Sigmoid colon (tissue), 4 donors: ENCODE measurements at regions not wholly inside any gene's neighbourhood (a gene's known extent, or its start where the extent isn't known, plus 50 kb on each side); places are given as distances from the start of the nearest gene placed in this dataset.

Experiments used
- EP300 ChIP-seq, 4 donors: sonication (generic); formaldehyde crosslinking; IDR thresholded peaks; one replicate each; pipeline ENCODE4 v1.6.1; 2017; ENCODE audit warnings: antibody characterized with exemption in 4 of 4
- POLR2A ChIP-seq, 2 donors: fragments of 450-650 bp; IDR thresholded peaks; one replicate each; pipeline ENCODE4 v1.6.1; 2016; ENCODE audit warnings: antibody characterized with exemption in 2 of 2, mild to moderate bottlenecking in 2 of 2, moderate library complexity in 2 of 2
- POLR2AphosphoS5 ChIP-seq, 4 donors: sonication (generic); formaldehyde crosslinking; IDR thresholded peaks; one replicate each; pipeline ENCODE4 v1.6.1; 2017; ENCODE audit warnings: antibody characterized with exemption in 4 of 4
- TF ChIP-seq, protein P1 (sequence below), 4 experiments: fragments of 450-650 bp in 3 of 4; fragments of 200-600 bp in 1 of 4; IDR thresholded peaks; one replicate each; pipeline ENCODE4 v1.5.1; 2016 to 2019; ENCODE audit warnings: antibody characterized with exemption in 4 of 4, mild to moderate bottlenecking in 3 of 4, moderate library complexity in 2 of 4

DNA sequence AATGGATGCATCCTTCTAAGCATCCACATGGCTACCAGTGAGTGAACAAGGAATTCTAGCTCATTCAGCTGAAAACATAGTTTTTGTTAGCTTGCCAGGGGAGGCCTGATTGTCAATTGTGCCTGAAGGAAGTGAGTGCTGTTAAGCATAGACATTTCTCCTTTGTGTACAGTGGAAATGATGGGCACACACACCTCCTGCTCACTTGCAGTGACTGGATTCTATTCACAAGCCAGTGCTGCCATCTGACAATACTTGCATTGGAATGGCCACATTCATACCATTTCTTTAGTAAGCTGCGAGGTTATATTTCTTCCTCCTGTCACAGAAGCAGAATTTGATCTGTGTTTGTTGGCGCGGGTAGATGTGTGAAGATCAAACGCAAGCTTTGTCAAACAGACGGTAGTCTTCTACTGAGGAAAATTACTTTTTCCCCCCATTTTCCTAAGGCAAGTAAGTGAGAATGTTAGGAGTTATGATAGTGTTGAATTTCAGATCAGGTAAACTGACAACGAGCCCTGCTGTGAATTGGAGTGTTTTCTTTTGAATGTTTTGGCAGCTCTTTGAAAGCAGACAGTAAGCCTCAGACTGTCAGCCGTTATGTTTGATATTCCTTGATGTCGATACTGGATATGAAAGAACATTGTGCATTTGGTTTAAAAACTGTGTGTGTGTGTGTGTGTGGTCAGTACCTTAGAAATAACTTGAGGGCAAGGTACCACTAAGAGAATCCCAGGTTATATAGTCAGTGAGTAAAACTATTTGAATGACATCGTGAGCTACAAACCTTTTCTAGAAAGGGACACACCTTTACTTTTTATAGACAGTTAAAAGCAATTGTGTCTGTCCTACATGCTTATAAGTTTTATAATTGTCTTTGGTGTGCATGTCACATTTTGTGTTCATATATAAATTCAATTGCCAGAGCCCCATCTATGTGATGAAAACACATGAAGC, 84.2 kb upstream of the BMP2 start:
- TF ChIP-seq POLR2AphosphoS5 (IDR thresholded peaks at IDR 0.05), result no peak
- TF ChIP-seq, protein P1, sequence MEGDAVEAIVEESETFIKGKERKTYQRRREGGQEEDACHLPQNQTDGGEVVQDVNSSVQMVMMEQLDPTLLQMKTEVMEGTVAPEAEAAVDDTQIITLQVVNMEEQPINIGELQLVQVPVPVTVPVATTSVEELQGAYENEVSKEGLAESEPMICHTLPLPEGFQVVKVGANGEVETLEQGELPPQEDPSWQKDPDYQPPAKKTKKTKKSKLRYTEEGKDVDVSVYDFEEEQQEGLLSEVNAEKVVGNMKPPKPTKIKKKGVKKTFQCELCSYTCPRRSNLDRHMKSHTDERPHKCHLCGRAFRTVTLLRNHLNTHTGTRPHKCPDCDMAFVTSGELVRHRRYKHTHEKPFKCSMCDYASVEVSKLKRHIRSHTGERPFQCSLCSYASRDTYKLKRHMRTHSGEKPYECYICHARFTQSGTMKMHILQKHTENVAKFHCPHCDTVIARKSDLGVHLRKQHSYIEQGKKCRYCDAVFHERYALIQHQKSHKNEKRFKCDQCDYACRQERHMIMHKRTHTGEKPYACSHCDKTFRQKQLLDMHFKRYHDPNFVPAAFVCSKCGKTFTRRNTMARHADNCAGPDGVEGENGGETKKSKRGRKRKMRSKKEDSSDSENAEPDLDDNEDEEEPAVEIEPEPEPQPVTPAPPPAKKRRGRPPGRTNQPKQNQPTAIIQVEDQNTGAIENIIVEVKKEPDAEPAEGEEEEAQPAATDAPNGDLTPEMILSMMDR (IDR thresholded peaks at IDR 0.05), result no peak
- TF ChIP-seq EP300 (IDR thresholded peaks at IDR 0.05), result no peak
- no peak for TF ChIP-seq POLR2A (IDR thresholded peaks at IDR 0.05)
